Esophagus muscularis mucosa (tissue), 4 donors: ENCODE measurements at regions not wholly inside any gene's neighbourhood (a gene's known extent, or its start where the extent isn't known, plus 50 kb on each side); places are given as distances from the start of the nearest gene placed in this dataset.

Experiments used
- EP300 ChIP-seq: sonication (generic); formaldehyde crosslinking; IDR thresholded peaks from one replicate; pipeline ENCODE4 v1.6.1; 2017; ENCODE audit warnings: antibody characterized with exemption
- POLR2A ChIP-seq: fragments of 450-650 bp; IDR thresholded peaks from one replicate; pipeline ENCODE4 v1.6.1; 2017; ENCODE audit warnings: antibody characterized with exemption, moderate library complexity, mild to moderate bottlenecking, low read depth
- POLR2AphosphoS5 ChIP-seq, 2 donors: sonication (generic); formaldehyde crosslinking; IDR thresholded peaks; one replicate each; pipeline ENCODE4 v1.6.1; 2017; ENCODE audit warnings: antibody characterized with exemption in 2 of 2
- TF ChIP-seq, protein P1 (sequence below), 3 experiments: fragments of 200-600 bp in 2 of 3; fragments of 450-650 bp in 1 of 3; sonication (generic) in 2 of 3; IDR thresholded peaks; one replicate each; pipeline ENCODE4 v1.5.1; 2017 to 2019; ENCODE audit warnings: antibody characterized with exemption in 3 of 3, mild to moderate bottlenecking in 2 of 3, moderate library complexity in 1 of 3

DNA sequence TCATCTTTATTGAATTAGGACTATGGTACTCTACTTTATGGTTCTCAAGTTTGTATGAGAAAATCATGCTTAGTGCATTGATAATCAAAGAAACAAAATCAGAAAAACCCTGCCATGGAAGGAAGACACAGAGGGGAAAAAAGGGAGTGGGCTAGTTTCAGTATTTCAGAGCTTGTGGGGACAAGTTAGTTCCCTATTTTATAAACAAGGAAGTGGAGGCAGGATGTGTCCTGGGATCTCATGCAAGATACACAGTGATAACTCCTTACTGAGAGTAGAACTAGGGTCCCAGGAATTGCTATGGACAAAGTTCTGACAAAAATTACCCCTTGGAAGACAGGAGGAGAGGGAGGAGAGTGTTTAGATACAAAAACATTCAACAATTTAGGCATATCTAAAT lies 1277.3 kb downstream of the UQCRFS1 start:
- TF ChIP-seq POLR2A (no peak), POLR2AphosphoS5 (IDR thresholded peaks at IDR 0.05) (no peak), EP300 (no peak)
- TF ChIP-seq, protein P1, sequence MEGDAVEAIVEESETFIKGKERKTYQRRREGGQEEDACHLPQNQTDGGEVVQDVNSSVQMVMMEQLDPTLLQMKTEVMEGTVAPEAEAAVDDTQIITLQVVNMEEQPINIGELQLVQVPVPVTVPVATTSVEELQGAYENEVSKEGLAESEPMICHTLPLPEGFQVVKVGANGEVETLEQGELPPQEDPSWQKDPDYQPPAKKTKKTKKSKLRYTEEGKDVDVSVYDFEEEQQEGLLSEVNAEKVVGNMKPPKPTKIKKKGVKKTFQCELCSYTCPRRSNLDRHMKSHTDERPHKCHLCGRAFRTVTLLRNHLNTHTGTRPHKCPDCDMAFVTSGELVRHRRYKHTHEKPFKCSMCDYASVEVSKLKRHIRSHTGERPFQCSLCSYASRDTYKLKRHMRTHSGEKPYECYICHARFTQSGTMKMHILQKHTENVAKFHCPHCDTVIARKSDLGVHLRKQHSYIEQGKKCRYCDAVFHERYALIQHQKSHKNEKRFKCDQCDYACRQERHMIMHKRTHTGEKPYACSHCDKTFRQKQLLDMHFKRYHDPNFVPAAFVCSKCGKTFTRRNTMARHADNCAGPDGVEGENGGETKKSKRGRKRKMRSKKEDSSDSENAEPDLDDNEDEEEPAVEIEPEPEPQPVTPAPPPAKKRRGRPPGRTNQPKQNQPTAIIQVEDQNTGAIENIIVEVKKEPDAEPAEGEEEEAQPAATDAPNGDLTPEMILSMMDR (IDR thresholded peaks at IDR 0.05), result no peak
